IPS-NIHi11 (cell line): ENCODE measurements at regions not wholly inside any gene's neighbourhood (a gene's known extent, or its start where the extent isn't known, plus 50 kb on each side); places are given as distances from the start of the nearest gene placed in this dataset.
A peak's percentile ranks its signal among the peaks of the same experiment; 100 is the strongest.
"Not testable (repeated sequence)": the region's sequence is repeated elsewhere in the genome, so short reads cannot be mapped to it uniquely, and the experiment has no call there.

Experiments
- DNase-seq: peaks from one replicate; pipeline ENCODE4 v3.0.0; 2012; ENCODE audit warnings: mixed read lengths, low spot score

DNA sequence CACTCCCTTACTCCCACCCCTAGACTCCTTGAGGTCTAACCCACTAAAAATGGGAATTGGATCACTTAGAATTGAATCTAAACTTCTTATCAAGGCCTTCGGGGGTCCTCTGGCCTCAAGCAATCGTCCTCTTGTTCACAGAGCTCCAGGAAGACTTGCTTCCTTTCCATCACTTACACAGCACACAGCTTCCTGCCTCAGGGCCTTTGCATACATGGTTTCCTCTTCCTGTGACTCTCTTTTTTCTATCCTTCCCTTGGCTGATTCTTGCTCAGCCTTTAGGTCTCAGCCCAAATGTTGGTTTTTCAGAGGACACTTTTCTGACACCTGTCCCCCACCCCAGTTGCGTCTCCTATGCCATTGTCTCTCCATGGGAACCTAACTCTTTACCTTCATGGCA lies 50.0 kb upstream of the ALDH1B1 start:
- DNase-seq, result no peak

- DNase-seq, result no peak
Measured at GRCh38 chr9:38342096-38342495, 50.4 kb upstream of the ALDH1B1 start.

DNA sequence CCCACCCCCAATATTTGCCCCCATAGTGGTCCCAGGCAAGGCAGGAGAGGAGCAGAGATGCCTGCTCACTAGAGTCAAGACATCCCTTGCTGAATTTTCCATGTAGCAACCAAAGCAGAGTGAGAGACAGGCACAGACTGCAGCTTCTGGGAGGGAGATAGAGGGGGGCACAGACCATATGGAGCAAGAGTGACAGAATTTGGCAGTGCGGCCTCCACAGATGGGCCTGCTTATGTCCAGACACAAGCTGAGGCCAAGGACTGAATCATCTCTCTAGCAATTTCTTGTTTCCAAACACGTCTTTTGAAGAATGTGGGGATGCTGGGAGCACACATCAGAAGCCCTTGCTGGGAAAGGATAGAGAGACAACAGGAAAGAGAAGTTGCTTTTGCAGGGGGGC lies 53.0 kb upstream of the ALDH1B1 start:
- no peak for DNase-seq

DNA sequence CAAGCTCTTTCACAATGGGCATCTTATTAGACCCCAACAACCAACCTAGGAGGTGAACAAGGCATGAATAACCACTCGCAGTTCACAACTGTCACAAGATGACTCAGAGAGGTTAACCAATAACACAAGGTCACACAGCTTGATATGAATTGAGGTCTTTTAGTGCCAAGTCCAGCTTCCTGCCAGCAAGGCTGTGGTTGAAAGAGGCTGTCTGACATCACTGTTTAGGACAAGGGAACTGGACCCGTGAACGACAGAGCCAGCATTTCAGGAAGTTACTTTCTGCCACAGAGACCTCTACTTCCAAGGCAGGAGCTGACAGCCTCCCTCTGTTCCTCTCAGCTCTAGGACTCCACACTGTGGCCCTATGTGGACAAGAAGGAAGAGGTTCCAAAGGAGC lies 53.4 kb upstream of the ALDH1B1 start:
- DNase-seq, result no peak

- no peak for DNase-seq
Measured at GRCh38 chr9:38338342-38339018, 54.0 kb upstream of the ALDH1B1 start.

DNA sequence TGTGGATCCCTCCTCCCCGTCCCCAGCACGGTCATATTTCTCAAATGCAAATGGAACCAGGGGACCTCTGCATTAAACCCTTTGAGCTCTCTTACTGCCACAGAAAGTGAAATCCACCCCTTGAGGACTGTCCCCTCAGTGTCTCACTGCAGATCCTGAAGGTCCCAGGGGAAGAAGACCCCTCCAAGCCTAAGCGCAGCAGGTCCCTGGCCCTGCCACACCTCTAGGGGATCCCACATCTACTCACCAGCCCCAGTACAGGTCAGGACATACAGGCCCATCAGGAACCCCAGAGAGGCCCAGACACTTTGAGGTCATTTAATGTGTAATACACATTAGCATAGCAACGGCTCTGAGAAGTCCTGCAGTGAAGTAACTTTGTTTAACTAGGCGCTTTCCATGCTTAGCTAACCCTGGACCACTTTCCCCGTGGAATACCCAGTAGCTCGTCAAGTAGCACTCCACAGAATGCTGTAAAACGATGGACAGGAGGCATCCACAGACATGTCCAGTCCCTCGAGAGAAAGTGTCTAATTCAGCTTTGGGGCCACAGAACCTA lies 54.7 kb upstream of the ALDH1B1 start:
- DNase-seq, result no peak

DNA sequence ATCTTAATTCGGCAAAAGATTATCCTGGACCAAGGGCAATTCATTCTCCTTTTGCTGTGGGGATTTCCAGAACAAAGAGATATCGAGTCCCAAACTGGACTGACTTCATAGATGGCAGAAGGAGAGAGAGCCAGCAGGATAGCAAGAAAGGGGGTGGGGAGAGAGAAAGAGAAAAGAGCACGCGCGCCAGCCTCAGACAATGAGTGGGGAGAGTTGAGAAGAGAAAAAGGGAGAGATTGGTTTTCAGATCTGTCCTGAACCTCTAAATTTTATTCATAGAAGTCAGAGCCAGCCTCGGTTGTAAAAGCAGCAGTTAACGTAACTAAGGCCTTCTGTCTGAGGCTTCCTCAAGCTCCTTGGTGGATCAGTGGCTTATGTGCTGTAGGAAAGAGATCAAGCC lies 55.3 kb upstream of the ALDH1B1 start:
- no peak for DNase-seq

DNA sequence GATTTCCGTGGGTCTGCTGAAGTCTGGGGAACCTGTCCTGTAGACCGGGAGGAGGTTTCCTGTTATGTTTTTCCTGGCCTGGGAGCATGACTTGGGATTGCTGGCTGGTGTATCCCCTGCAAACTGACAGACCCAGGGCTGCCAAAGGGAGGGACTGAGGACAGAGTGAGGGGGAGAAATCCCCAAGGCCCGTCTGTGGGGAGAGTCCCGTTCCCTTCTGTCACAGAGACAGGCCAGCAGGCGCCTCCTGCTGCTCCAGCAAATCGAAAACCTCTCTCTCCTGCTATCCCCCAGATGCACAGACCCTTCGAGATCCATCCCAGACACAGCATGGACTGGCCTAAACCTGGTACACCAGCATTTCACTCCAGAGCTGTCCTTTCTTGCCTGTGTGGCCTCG lies 56.2 kb upstream of the ALDH1B1 start:
- no peak for DNase-seq

GRCh38 chr9:38335686-38336085 lies 56.8 kb upstream of the ALDH1B1 start:
- DNase-seq, result no peak

DNA sequence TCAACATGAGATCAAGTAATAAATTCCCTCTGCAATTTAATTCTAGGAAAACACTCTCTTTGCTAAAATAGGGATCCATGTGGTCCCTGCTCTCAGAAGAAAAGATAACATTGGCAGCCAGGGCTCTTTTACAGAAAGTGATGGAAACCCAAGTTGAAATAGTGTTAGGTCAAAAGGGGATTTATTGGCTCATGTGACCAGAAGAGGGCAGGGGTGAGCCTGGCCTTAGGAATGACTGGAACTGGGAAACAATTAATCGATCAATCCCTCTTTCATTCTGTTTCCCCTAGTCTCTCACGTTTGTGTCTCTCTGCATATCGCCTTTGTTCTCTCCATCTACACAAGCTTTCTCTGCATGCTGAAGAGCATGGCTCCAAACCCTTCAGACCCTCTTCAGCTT lies 58.3 kb upstream of the ALDH1B1 start:
- peak; percentile 49 for DNase-seq

- DNase-seq, result no peak
Measured at GRCh38 chr9:38333047-38333446, 59.5 kb upstream of the ALDH1B1 start.

GRCh38 chr9:38332625-38333024 lies 59.9 kb upstream of the ALDH1B1 start:
- DNase-seq, result no peak

DNA sequence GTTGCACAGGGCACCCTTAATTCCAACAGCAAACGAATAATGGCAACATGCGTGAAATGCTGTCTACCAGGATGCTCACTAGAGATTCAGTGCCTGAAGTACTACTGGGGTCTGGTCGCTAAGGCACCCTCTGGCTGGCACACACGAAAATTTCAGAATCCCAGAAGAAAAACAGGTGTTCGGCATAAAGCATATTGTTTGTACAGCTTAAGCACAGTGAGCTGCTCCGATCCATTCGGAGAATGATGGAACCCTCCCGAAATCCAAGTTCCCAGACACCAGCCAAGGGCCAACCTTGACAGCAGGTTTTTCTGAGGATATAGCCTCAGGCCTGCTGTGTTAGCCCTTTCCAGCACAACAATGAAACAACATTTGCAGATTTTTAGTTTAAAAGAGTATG lies 61.4 kb upstream of the ALDH1B1 start:
- no peak for DNase-seq

GRCh38 chr9:38329968-38330367 lies 62.5 kb upstream of the ALDH1B1 start:
- DNase-seq, result no peak

DNA sequence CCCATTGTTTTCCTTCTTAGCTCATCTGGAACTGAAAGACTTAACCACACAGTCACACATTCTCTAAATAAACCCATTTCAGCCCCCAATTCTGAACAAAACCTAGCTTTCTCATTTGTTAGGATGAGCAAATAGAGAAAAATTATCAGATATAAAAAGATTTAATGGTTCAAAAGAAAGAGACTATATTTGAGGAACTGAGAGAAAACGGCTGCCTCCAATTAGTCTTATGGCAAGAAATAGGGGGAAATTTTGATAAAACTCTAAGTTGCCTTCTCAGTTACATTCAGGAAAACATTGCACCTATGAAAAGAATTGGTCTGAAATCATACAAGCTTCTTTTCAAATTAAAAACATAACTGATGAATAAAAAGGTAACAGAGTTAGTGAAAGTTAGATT lies 63.7 kb upstream of the ALDH1B1 start:
- DNase-seq, result no peak

- DNase-seq, result no peak
Measured at GRCh38 chr9:38326122-38326521, 66.4 kb upstream of the ALDH1B1 start.

GRCh38 chr9:38324213-38324612 lies 68.3 kb upstream of the ALDH1B1 start:
- DNase-seq, result not testable (repeated sequence)

GRCh38 chr9:38322937-38323336 lies 69.6 kb upstream of the ALDH1B1 start:
- no peak for DNase-seq

GRCh38 chr9:38319496-38320173 lies 72.9 kb upstream of the ALDH1B1 start:
- no peak for DNase-seq

DNA sequence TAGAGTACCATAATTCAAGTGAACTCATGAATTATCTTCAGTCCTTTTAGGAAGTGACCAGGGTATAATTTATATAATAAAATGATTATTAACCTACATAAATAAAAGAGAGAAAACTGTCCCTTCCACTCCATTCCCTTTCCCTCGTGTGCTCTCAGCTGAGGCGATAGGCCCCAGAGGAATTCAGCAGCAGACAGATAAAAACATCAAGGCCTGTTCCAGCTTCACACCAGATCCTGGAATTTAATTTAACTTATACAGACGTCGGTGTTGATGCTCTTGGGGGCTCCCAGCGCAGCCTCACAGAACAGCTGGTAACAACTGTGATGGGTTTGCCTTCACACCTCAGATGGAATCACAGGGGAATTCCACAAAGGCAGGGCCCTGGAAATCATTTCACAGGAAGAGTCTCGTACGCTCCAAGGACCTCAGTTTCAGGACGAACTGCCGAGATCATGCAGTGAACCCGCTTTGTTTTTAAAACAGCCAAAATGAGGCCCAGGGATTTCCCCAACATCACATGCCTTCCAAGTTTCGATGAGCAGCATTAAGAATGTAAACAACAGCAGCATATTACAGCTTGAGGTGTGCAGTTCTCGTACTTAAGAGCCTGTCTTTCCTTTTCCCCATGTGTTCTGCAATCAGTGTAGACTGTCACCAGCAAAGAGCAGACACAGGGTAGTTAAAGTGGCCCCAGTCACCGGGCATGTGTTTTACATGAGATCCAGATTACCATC lies 73.6 kb upstream of the ALDH1B1 start:
- DNase-seq, result no peak

- no peak for DNase-seq
Measured at GRCh38 chr9:38316166-38316780, 76.2 kb upstream of the ALDH1B1 start.

DNA sequence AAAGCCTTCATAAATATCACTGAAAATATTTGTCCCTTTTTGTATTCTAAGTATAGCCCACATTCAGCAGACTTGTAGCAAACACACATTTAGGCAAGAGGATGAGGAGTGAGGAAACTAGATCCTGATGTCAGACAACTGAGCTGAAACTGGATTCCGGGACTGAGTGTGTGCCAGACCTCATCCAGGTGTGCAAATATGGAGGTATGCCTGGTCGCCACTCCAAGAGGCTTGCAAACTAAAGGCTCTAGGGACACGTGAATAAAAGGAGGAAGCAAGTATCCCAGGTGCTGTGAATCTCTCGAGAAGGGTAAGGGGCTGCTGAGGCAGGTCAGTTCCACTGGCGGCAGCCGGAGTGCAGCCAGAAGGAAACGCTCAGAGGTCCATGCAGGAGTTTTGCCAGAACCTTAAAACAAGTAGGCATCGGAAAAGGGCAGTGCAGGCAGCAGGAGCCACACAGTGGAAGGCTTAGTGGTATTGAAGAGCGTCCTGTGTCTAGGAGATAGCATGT lies 77.4 kb upstream of the ALDH1B1 start:
- DNase-seq, result no peak
